GM13977 (cell line): ENCODE measurements at regions not wholly inside any gene's neighbourhood (a gene's known extent, or its start where the extent isn't known, plus 50 kb on each side); places are given as distances from the start of the nearest gene placed in this dataset.

ENCODE experiments used
- DNase-seq: peaks from one replicate; pipeline ENCODE4 v3.0.0; 2012; ENCODE audit warnings: low spot score
- in situ Hi-C: fragments of 300-500 bp; cut with MboI; formaldehyde crosslinking; loops from one replicate; pipeline ENCODE4 v1.12.0; 2022; ENCODE audit warnings: low sequenced_read_pairs, low pct_unique_long_range_greater_than_20kb, mixed read lengths, inconsistent platforms; ENCODE audit not compliant: unreplicated experiment
- TF ChIP-seq, protein P1 (sequence below): IDR thresholded peaks from 2 replicates; pipeline ENCODE4 v1.5.1; 2012; ENCODE audit warnings: mild to moderate bottlenecking, control low read depth; ENCODE audit not compliant: insufficient read depth; ENCODE audit errors: extremely low read depth, missing control alignments

DNA sequence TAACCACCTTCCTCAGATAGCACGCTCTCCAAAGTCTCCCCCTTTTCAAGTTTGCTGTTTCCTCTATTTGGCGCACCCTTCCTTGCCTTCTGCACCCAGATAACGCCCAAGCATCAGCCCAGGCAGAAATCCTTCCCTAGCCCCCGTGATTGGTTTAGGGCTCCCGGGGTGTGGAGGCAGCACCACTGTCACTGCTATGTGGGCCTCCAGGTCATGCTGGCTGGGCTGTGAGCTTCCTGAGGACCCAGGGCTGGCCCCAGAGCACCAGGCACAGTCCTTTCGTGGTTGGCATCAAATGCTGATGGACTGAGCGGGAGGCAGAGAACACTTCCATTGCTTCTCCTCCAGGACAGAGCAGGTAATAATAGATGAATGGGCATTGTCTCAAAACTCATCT lies 311.4 kb downstream of the BCL11B start:
- TF ChIP-seq, protein P1, sequence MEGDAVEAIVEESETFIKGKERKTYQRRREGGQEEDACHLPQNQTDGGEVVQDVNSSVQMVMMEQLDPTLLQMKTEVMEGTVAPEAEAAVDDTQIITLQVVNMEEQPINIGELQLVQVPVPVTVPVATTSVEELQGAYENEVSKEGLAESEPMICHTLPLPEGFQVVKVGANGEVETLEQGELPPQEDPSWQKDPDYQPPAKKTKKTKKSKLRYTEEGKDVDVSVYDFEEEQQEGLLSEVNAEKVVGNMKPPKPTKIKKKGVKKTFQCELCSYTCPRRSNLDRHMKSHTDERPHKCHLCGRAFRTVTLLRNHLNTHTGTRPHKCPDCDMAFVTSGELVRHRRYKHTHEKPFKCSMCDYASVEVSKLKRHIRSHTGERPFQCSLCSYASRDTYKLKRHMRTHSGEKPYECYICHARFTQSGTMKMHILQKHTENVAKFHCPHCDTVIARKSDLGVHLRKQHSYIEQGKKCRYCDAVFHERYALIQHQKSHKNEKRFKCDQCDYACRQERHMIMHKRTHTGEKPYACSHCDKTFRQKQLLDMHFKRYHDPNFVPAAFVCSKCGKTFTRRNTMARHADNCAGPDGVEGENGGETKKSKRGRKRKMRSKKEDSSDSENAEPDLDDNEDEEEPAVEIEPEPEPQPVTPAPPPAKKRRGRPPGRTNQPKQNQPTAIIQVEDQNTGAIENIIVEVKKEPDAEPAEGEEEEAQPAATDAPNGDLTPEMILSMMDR = no peak
- DNase-seq = no peak
- in situ Hi-C loops = no loop called here

DNA sequence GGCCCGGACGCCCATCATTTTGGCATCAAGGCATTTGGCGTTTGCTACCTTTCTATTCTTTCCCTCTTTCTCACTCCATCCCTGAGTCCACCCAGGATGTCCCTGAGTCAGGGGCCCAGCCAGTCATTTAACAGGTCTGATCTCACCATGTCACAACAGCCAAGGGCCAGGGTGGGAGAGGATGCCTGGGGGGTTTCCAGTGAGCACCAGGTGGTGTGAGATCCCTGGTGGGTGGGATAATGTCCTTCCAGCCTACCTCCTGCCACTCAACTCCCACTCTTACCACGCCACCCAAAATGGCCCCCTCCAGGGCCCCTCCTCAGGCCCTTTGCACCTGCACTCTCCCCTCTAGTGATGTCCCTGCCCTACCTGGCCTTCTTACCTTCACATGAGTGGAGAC lies 310.8 kb downstream of the BCL11B start:
- TF ChIP-seq, protein P1 = no peak
- DNase-seq = no peak
- in situ Hi-C loops = no loop called here

DNA sequence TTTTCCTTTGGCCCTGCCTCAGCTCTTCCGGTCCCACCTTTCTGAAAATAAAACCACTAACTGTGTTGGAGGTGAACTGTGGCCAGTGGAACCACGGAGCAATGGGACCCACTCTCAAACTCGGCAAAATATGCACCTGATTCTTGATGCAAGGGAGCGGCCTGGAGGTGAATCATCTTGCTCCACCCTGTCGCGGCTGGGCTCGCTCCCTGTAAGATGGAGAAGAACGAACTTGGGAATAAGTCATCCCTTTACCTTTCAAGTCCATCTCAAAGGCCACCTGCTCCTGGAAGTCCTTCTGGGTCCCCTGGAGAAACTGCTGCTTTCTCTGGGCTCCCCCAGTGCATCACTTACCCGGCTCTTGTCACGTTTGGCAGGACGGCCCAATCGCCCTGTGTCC lies 309.9 kb downstream of the BCL11B start:
- in situ Hi-C loops = no loop called here
- DNase-seq = no peak
- TF ChIP-seq, protein P1 = no peak

DNA sequence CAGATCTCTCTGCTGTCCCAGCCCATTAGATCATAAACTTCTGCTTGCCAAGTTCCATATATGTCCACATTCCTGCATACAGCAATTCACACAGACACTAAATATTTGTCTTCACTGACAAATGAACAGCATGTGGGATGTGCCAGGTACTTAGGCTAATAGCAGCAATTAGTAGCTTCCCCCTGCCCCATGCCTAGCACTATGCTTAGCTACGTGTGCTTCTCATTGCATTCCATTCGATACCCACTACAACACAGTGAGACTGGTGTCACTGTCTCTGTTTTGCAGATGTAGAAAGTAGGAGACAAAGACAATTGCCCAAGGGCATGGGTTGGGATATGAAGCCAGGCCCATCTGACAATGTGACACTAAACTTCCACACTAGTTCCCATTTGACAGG lies 308.4 kb downstream of the BCL11B start:
- in situ Hi-C loops = no loop called here
- TF ChIP-seq, protein P1 = no peak
- no peak for DNase-seq

DNA sequence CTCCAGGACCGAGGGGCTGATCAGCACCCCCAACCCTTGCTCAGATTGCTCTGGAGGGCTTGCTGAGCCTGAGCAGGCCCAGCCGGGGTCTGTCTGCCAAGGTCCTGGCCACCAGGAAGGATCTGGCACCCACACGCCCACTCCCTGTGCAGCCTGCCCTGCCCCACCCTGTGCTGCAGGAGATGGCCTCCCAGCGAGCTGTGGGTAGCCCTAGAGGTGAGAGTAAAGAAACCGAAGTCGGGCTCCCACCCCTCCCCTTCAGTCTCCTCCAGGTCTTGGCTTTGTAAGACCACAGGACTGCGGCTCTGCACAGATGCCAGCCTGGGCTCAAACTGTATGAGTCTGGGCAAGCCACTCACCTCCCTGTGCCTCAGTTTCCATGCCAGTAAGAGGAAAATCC lies 307.8 kb downstream of the BCL11B start:
- in situ Hi-C loops = no loop called here
- no peak for DNase-seq
- TF ChIP-seq, protein P1 = no peak

DNA sequence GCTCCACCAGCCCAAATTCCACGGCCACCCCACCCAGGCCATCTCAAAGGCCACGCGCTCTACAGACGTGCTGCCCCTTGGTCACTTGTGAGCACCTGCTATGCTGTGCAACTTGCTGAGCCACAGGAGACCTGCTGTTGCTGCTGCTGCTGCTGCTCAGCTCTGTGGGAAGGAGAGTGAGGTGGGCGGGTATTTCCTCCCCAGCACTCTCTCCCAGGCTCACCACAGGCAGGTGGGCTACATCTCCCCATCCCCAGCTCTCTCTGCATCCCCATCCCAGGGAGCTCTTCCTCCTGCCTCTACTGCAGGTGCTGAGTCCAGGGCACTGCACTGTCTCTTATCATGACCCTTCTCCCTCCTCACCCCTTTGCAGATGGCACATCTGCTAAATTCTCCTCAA lies 306.9 kb downstream of the BCL11B start:
- in situ Hi-C loops = no loop called here
- TF ChIP-seq, protein P1 = no peak
- no peak for DNase-seq

DNA sequence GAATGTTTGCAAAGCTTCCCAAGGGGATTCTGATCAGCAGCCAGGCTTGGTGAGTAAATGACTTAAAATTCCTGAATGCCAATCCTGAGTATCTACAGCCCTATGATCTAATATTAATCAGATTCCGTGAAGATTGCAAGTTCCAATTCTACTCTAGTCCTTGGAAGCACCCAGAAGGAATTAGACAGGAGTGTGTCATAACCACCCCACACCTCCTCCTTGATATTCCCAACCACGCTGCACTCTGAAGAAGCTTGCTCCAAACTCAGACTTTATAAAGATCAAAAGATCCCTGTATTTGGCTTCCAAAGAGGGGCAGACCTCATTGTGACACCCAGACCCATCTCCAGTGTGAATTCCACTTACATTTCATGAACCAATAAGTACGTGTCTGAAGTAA lies 306.0 kb downstream of the BCL11B start:
- DNase-seq = no peak
- in situ Hi-C loops = no loop called here
- TF ChIP-seq, protein P1 = no peak
